Left ventricle myocardium inferior (tissue), 1 donor: ENCODE measurements at regions not wholly inside any gene's neighbourhood (a gene's known extent, or its start where the extent isn't known, plus 50 kb on each side); places are given as distances from the start of the nearest gene placed in this dataset.
A peak's percentile ranks its signal among the peaks of the same experiment; 100 is the strongest.

Source experiments
- DNase-seq: peaks from one replicate; pipeline ENCODE4 v3.0.0-alpha.2; 2020
- H3K27ac ChIP-seq: fragments of 200-600 bp; replicated peaks from 2 replicates; pipeline ENCODE4 v1.8.0; 2021
- H3K27me3 ChIP-seq: fragments of 200-600 bp; 2 replicates; pipeline ENCODE4 v1.8.0; 2021; ENCODE audit warnings: low read depth
- H3K36me3 ChIP-seq: fragments of 200-600 bp; 2 replicates; pipeline ENCODE4 v1.8.0; 2021
- H3K4me1 ChIP-seq: fragments of 200-600 bp; 2 replicates; pipeline ENCODE4 v1.8.0; 2021
- H3K4me3 ChIP-seq: fragments of 200-600 bp; 2 replicates; pipeline ENCODE4 v1.8.0; 2021; ENCODE audit warnings: mild to moderate bottlenecking, moderate library complexity
- H3K9me3 ChIP-seq: fragments of 200-600 bp; replicated peaks from 2 replicates; pipeline ENCODE4 v1.8.0; 2021
- CTCF ChIP-seq: fragments of 200-600 bp; IDR thresholded peaks from 2 replicates; pipeline ENCODE4 v1.8.0; 2021; ENCODE audit warnings: antibody characterized with exemption, mild to moderate bottlenecking, borderline replicate concordance
- intact Hi-C: fragments of 100-400 bp; cut with micrococcal nuclease; formaldehyde crosslinking; loops from one replicate; pipeline ENCODE4 v1.11.0; 2022
- donor health status: DM: no; HTN: yes; CAD: no; lungs with severe emphysema.

GRCh38 chr18:49731860-49732311 lies 81.4 kb downstream of the ACAA2 start:
- peaks cover 25% of the 10 kb centered on the region for H3K27me3 ChIP-seq
- intact Hi-C loops = no loop called here
- peaks cover 13% of the 10 kb centered on the region for H3K4me1 ChIP-seq
- H3K9me3 ChIP-seq = no peaks in the 10 kb centered on the region
- H3K36me3 ChIP-seq = no peaks in the 10 kb centered on the region
- H3K27ac ChIP-seq = no peak overlapping the region
- no peak overlapping the region for H3K4me3 ChIP-seq
- TF ChIP-seq CTCF = no peak
- DNase-seq = no peak

- H3K9me3 ChIP-seq = no peaks in the 10 kb centered on the region
- no peak for DNase-seq
- H3K4me1 ChIP-seq = peaks cover 13% of the 10 kb centered on the region
- intact Hi-C loops = no loop called here
- H3K4me3 ChIP-seq = no peak overlapping the region
- no peak overlapping the region for H3K27ac ChIP-seq
- no peak for TF ChIP-seq CTCF
- H3K27me3 ChIP-seq = peaks cover 20% of the 10 kb centered on the region
- H3K36me3 ChIP-seq = no peaks in the 10 kb centered on the region
Observed at GRCh38 chr18:49731421-49731841, 81.9 kb downstream of the ACAA2 start.

- Histone ChIP-seq H3K27me3 (peaks cover 16% of the 10 kb centered on the region), H3K9me3 (no peaks in the 10 kb centered on the region), H3K4me3 (no peak overlapping the region), H3K4me1 (peaks cover 13% of the 10 kb centered on the region), H3K36me3 (no peaks in the 10 kb centered on the region), H3K27ac (no peak overlapping the region)
- intact Hi-C loops = no loop called here
- DNase-seq = no peak
- no peak for TF ChIP-seq CTCF
Observed at GRCh38 chr18:49730951-49731391, 82.4 kb downstream of the ACAA2 start.

GRCh38 chr18:49728542-49728941 lies 84.8 kb downstream of the ACAA2 start:
- H3K4me1 ChIP-seq = peaks cover 13% of the 10 kb centered on the region

GRCh38 chr18:49727816-49728215 lies 85.5 kb downstream of the ACAA2 start:
- H3K27me3 ChIP-seq = peaks cover 12% of the 10 kb centered on the region
- no peak overlapping the region for H3K27ac ChIP-seq
- DNase-seq = no peak
- H3K36me3 ChIP-seq = no peaks in the 10 kb centered on the region
- TF ChIP-seq CTCF = no peak
- intact Hi-C loops = no loop called here
- H3K9me3 ChIP-seq = no peaks in the 10 kb centered on the region
- H3K4me3 ChIP-seq = no peak overlapping the region
- peaks cover 13% of the 10 kb centered on the region for H3K4me1 ChIP-seq

More at GRCh38 chr18:49728542-49728941, 84.8 kb downstream of the ACAA2 start:
- DNase-seq = no peak
- Histone ChIP-seq H3K27me3 (peaks cover 19% of the 10 kb centered on the region), H3K36me3 (no peaks in the 10 kb centered on the region), H3K27ac (no peak overlapping the region), H3K9me3 (no peaks in the 10 kb centered on the region), H3K4me3 (no peak overlapping the region)
- TF ChIP-seq CTCF = peak; percentile 65
- intact Hi-C loops = no loop called here

- Histone ChIP-seq H3K4me3 (no peak overlapping the region), H3K36me3 (no peaks in the 10 kb centered on the region), H3K4me1 (peaks cover 13% of the 10 kb centered on the region), H3K27me3 (peaks cover 12% of the 10 kb centered on the region), H3K27ac (peak overlapping the region; percentile 36), H3K9me3 (no peaks in the 10 kb centered on the region)
- intact Hi-C loops = no loop called here
- DNase-seq = no peak
- no peak for TF ChIP-seq CTCF
Observed at GRCh38 chr18:49726675-49726963, 86.7 kb downstream of the ACAA2 start.
